H9 (cell line): ENCODE measurements at regions not wholly inside any gene's neighbourhood (a gene's known extent, or its start where the extent isn't known, plus 50 kb on each side); places are given as distances from the start of the nearest gene placed in this dataset.

Experiments used
- DNase-seq: peaks from one replicate; pipeline ENCODE4 v3.0.0-alpha.2; 2017
- H2AFZ ChIP-seq: one replicate; pipeline ENCODE4 v1.6.1; 2013; ENCODE audit warnings: mild to moderate bottlenecking, low read length, control low read depth, moderate library complexity
- H2AK5ac ChIP-seq: 2 replicates; pipeline ENCODE4 v1.6.1; 2013; ENCODE audit warnings: low read length, control low read depth, mixed read lengths; ENCODE audit not compliant: insufficient read length
- H2BK120ac ChIP-seq: one replicate; pipeline ENCODE4 v1.6.1; 2013; ENCODE audit warnings: low read depth, mild to moderate bottlenecking, low read length, control low read depth, inconsistent platforms; ENCODE audit not compliant: poor library complexity, severe bottlenecking
- H2BK12ac ChIP-seq: 2 replicates; pipeline ENCODE4 v1.6.1; 2013; ENCODE audit warnings: low read length, control low read depth, mixed read lengths, low read depth; ENCODE audit not compliant: insufficient read length
- H2BK15ac ChIP-seq: 2 replicates; pipeline ENCODE4 v1.6.1; 2013; ENCODE audit warnings: low read depth, low read length, control low read depth
- H2BK20ac ChIP-seq: one replicate; pipeline ENCODE4 v1.6.1; 2013; ENCODE audit warnings: low read depth, mild to moderate bottlenecking, low read length, control low read depth, inconsistent platforms; ENCODE audit not compliant: poor library complexity, severe bottlenecking
- H2BK5ac ChIP-seq: 2 replicates; pipeline ENCODE4 v1.6.1; 2013; ENCODE audit warnings: low read length, control low read depth, mixed read lengths; ENCODE audit not compliant: insufficient read length
- H3K14ac ChIP-seq: 2 replicates; pipeline ENCODE4 v1.6.1; 2013; ENCODE audit warnings: low read length, control low read depth; ENCODE audit not compliant: insufficient read depth
- H3K18ac ChIP-seq: 2 replicates; pipeline ENCODE4 v1.6.1; 2013; ENCODE audit warnings: low read depth, mild to moderate bottlenecking, mixed read lengths, low read length, control low read depth; ENCODE audit not compliant: insufficient read length
- H3K23ac ChIP-seq: 2 replicates; pipeline ENCODE4 v1.6.1; 2013; ENCODE audit warnings: low read length, control low read depth, mixed read lengths, low read depth; ENCODE audit not compliant: insufficient read length
- H3K23me2 ChIP-seq: 2 replicates; pipeline ENCODE4 v1.6.1; 2013; ENCODE audit warnings: low read depth, mild to moderate bottlenecking, mixed read lengths, low read length, control low read depth; ENCODE audit not compliant: insufficient read length, poor library complexity, severe bottlenecking
- H3K27ac ChIP-seq: 2 replicates; pipeline ENCODE4 v1.5.1; 2013; ENCODE audit warnings: low read length, control low read depth, mixed read lengths, low read depth; ENCODE audit not compliant: insufficient read length
- H3K27me3 ChIP-seq: 2 replicates; pipeline ENCODE4 v1.6.1; 2013; ENCODE audit warnings: low read length, control low read depth, inconsistent platforms; ENCODE audit not compliant: insufficient read depth
- H3K4ac ChIP-seq: 2 replicates; pipeline ENCODE4 v1.6.1; 2013; ENCODE audit warnings: low read depth, mild to moderate bottlenecking, control low read depth, inconsistent platforms, low read length, moderate library complexity
- H3K4me1 ChIP-seq: 2 replicates; pipeline ENCODE4 v1.6.1; 2013; ENCODE audit warnings: low read length, control low read depth, inconsistent platforms; ENCODE audit not compliant: insufficient read depth
- H3K4me2 ChIP-seq: 2 replicates; pipeline ENCODE4 v1.6.1; 2013; ENCODE audit warnings: low read length, control low read depth, mixed read lengths; ENCODE audit not compliant: insufficient read length, insufficient read depth
- H3K56ac ChIP-seq: 2 replicates; pipeline ENCODE4 v1.6.1; 2013; ENCODE audit warnings: low read depth, mild to moderate bottlenecking, mixed read lengths, low read length, control low read depth; ENCODE audit not compliant: insufficient read length
- H3K79me1 ChIP-seq: 2 replicates; pipeline ENCODE4 v1.6.1; 2013; ENCODE audit warnings: low read depth, mild to moderate bottlenecking, moderate library complexity, low read length, control low read depth, inconsistent platforms; ENCODE audit not compliant: insufficient read depth, poor library complexity, severe bottlenecking
- H3K79me2 ChIP-seq: 2 replicates; pipeline ENCODE4 v1.6.1; 2013; ENCODE audit warnings: low read length, control low read depth, inconsistent platforms; ENCODE audit not compliant: insufficient read depth
- H3K9ac ChIP-seq: 2 replicates; pipeline ENCODE4 v1.6.1; 2013; ENCODE audit warnings: low read length, control low read depth, mixed read lengths; ENCODE audit not compliant: insufficient read length; ENCODE audit errors: extremely low read depth
- H3K9me3 ChIP-seq: one replicate; pipeline ENCODE4 v1.6.1; 2013; ENCODE audit warnings: low read depth, low read length, inconsistent platforms; ENCODE audit not compliant: control insufficient read depth
- H3T11ph ChIP-seq: one replicate; pipeline ENCODE4 v1.6.1; 2013; ENCODE audit warnings: mild to moderate bottlenecking, low read length, control low read depth, inconsistent platforms
- H4K20me1 ChIP-seq: one replicate; pipeline ENCODE4 v1.6.1; 2013; ENCODE audit not compliant: control insufficient read depth, insufficient read length, insufficient read depth
- H4K5ac ChIP-seq: 2 replicates; pipeline ENCODE4 v1.6.1; 2013; ENCODE audit warnings: low read depth, mild to moderate bottlenecking, mixed read lengths, low read length, control low read depth; ENCODE audit not compliant: insufficient read length
- H4K8ac ChIP-seq: replicated peaks from 2 replicates; pipeline ENCODE4 v1.6.1; 2013; ENCODE audit warnings: low read length, control low read depth, mixed read lengths, low read depth; ENCODE audit not compliant: insufficient read length
- H4K91ac ChIP-seq: 2 replicates; pipeline ENCODE4 v1.6.1; 2013; ENCODE audit warnings: low read depth, mild to moderate bottlenecking, moderate library complexity, mixed read lengths, low read length, control low read depth; ENCODE audit not compliant: insufficient read length
- H3K27ac Mint-ChIP-seq, 3 experiments: 2 replicates in 2 of 3; 3 replicates in 1 of 3; pipeline ENCODE4 v1.8.0; 2020 to 2021; ENCODE audit warnings: mixed read lengths in 3 of 3, mild to moderate bottlenecking in 1 of 3, moderate library complexity in 1 of 3
- H3K27me3 Mint-ChIP-seq: 2 replicates; pipeline ENCODE4 v1.8.0; 2021; ENCODE audit warnings: low read depth, mild to moderate bottlenecking, moderate library complexity, mixed read lengths
- H3K36me3 Mint-ChIP-seq, 3 experiments: 2 replicates in 2 of 3; 3 replicates in 1 of 3; pipeline ENCODE4 v1.8.0; 2020 to 2021; ENCODE audit warnings: low read depth in 3 of 3, mixed read lengths in 3 of 3; ENCODE audit not compliant: insufficient read depth in 1 of 3
- H3K4me1 Mint-ChIP-seq, 2 experiments: 2 replicates each; pipeline ENCODE4 v1.8.0; 2020; ENCODE audit warnings: mixed read lengths in 2 of 2
- H3K4me3 Mint-ChIP-seq, 2 experiments: 2 replicates in 1 of 2; 3 replicates in 1 of 2; pipeline ENCODE4 v1.8.0; 2020 to 2021; ENCODE audit warnings: mild to moderate bottlenecking in 2 of 2, mixed read lengths in 2 of 2, moderate library complexity in 1 of 2
- H3K9me3 Mint-ChIP-seq, 2 experiments: 2 replicates in 1 of 2; 3 replicates in 1 of 2; pipeline ENCODE4 v1.8.0; 2020; ENCODE audit warnings: mild to moderate bottlenecking in 2 of 2, mixed read lengths in 2 of 2, moderate library complexity in 1 of 2
- WGBS: extraction: QIAGEN DNeasy Blood & Tissue Kit; methylation state at CpG from one replicate; pipeline ENCODE4 v1.1.7; 2013; ENCODE audit warnings: missing lambda C conversion rate, low lambda C conversion rate, mixed read lengths; ENCODE audit not compliant: insufficient read length; ENCODE audit errors: extremely low coverage; 5-methylcytosine and 5-hydroxymethylcytosine counted together
- TF ChIP-seq, protein P1 (sequence below): fragments of 200-600 bp; sonication (generic); conservative IDR thresholded peaks from 3 replicates; pipeline ENCODE4 v1.8.0; 2021; ENCODE audit warnings: antibody characterized with exemption, mild to moderate bottlenecking

DNA sequence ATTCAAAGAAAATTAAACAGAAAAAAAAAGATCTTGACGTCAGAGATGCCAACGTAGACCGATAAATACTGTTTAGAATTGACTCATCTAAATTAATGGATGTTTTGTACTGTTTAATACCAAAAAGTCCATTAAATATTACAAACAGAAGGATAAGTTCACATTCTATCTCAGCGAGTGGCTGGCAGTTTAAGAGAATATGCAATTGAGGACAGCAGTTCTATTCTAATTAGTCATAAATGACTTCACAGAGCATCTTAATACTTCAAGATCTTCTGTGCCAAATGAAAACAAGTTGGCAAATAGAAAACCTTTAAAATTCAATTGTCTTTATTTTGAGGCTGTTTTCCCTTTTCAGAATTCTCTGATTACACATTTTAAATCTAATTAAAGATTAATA lies 326.6 kb upstream of the NREP start:
- Histone ChIP-seq H3K56ac (no peak overlapping the region), H3K9me3 (no peaks in the 10 kb centered on the region), H2BK12ac (no peak overlapping the region), H2BK15ac (no peak overlapping the region), H4K20me1 (no peaks in the 10 kb centered on the region), H2BK5ac (no peak overlapping the region), H3K4me1 (no peaks in the 10 kb centered on the region), H3T11ph (no peak overlapping the region), H2AK5ac (no peak overlapping the region), H2BK20ac (no peak overlapping the region), H3K23me2 (no peaks in the 10 kb centered on the region), H4K8ac (no peak overlapping the region), H4K5ac (no peak overlapping the region), H3K79me2 (no peaks in the 10 kb centered on the region), H2AFZ (no peak overlapping the region), H3K27ac (no peak overlapping the region), H3K9ac (no peak overlapping the region), H3K27me3 (no peaks in the 10 kb centered on the region), H4K91ac (no peak overlapping the region), H3K23ac (no peak overlapping the region), H3K4me2 (no peak overlapping the region), H2BK120ac (no peak overlapping the region), H3K14ac (no peak overlapping the region), H3K18ac (no peak overlapping the region), H3K4ac (no peak overlapping the region), H3K79me1 (no peaks in the 10 kb centered on the region)
- no peaks in the 10 kb centered on the region for H3K4me1 Mint-ChIP-seq
- H3K36me3 Mint-ChIP-seq, result no peaks in the 10 kb centered on the region; a peak in 1 of 7 replicates
- H3K9me3 Mint-ChIP-seq, result no peaks in the 10 kb centered on the region
- no peak for DNase-seq
- WGBS, result no CpG with 5 or more reads among the region's 4 CpGs
- no peak overlapping the region for H3K27ac Mint-ChIP-seq
- H3K4me3 Mint-ChIP-seq, result no peak overlapping the region
- TF ChIP-seq, protein P1, sequence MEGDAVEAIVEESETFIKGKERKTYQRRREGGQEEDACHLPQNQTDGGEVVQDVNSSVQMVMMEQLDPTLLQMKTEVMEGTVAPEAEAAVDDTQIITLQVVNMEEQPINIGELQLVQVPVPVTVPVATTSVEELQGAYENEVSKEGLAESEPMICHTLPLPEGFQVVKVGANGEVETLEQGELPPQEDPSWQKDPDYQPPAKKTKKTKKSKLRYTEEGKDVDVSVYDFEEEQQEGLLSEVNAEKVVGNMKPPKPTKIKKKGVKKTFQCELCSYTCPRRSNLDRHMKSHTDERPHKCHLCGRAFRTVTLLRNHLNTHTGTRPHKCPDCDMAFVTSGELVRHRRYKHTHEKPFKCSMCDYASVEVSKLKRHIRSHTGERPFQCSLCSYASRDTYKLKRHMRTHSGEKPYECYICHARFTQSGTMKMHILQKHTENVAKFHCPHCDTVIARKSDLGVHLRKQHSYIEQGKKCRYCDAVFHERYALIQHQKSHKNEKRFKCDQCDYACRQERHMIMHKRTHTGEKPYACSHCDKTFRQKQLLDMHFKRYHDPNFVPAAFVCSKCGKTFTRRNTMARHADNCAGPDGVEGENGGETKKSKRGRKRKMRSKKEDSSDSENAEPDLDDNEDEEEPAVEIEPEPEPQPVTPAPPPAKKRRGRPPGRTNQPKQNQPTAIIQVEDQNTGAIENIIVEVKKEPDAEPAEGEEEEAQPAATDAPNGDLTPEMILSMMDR, result no peak
- no peaks in the 10 kb centered on the region for H3K27me3 Mint-ChIP-seq
